ENCODE measurements at regions not wholly inside any gene's neighbourhood (a gene's known extent, or its start where the extent isn't known, plus 50 kb on each side); places are given as distances from the start of the nearest gene placed in this dataset.
"Not testable (repeated sequence)": the region's sequence is repeated elsewhere in the genome, so short reads cannot be mapped to it uniquely, and the experiment has no call there.

DNA sequence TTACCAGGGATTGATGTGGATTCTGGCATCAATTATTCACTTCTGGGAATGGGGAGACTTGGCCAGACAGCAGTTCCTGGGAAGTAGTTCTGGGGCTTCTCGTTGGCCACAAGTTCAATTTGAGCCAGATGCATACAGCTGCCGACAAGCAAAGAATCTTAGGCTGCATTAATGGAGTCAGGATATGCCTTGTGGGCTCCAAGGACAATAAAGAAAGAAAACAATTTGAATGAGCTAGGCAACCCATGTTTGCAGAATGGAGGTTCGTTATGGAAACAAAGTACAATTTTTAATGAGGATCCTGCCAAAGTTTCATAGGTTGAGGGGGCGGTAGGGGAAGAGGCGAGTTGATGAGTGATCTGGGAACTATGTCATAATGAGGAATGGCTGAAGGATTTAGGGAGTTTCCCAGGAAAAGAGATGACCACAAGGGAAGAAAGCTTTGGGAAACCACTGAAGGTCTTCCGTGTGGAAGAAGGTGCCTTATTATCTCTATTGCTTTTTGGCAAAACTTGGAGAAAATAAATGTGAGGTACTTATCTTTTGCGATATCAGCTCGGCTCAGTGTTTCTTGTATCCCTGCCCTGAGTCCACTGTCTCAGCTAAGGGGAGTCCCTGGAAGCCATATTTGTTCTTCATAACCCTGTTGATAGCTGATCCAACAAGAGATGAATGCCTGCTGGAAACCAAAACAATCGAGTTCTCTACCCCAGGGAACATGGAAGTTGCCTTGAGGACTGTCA lies 181.0 kb upstream of the ZNF217 start:
- no peak for DNase-seq (ENCODE audit: low spot score)
- TF ChIP-seq, protein P1, sequence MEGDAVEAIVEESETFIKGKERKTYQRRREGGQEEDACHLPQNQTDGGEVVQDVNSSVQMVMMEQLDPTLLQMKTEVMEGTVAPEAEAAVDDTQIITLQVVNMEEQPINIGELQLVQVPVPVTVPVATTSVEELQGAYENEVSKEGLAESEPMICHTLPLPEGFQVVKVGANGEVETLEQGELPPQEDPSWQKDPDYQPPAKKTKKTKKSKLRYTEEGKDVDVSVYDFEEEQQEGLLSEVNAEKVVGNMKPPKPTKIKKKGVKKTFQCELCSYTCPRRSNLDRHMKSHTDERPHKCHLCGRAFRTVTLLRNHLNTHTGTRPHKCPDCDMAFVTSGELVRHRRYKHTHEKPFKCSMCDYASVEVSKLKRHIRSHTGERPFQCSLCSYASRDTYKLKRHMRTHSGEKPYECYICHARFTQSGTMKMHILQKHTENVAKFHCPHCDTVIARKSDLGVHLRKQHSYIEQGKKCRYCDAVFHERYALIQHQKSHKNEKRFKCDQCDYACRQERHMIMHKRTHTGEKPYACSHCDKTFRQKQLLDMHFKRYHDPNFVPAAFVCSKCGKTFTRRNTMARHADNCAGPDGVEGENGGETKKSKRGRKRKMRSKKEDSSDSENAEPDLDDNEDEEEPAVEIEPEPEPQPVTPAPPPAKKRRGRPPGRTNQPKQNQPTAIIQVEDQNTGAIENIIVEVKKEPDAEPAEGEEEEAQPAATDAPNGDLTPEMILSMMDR (IDR thresholded peaks at IDR 0.05; ENCODE audit: borderline replicate concordance, control extremely low read depth, extremely low read depth, insufficient read depth, missing control alignments) = no peak
- in situ Hi-C loops (cut with MboI; ENCODE audit: low sequenced_read_pairs, unreplicated experiment) = no loop called here

DNA sequence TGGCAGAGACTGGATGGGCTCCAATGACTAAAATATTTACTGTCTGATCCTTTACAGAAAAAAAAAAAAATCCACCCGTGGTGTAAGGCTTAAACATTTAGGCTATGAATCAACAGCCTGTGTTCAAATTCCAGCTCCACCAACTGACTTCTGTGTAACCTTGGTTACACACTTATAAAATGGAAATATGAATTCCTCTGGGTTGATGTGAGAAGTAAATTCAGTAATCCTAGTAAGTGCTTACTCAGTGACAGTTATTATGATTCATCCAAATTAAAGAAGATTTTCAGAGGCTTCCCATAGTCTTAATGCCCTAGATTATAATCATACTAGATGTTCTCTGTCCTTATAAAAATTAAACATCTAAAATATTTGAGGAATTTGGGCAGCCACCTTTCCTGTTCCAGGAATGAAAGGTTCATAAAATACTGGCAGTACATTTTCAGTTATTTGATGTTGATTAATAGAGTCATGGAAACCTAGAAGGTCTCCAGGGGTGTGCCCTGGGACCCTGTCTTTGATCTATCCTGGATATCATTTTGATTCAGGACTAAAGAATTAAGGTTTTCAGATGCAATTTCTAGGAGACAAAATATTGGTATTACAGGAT lies 180.3 kb upstream of the ZNF217 start:
- TF ChIP-seq, protein P1 (IDR thresholded peaks at IDR 0.05; ENCODE audit: borderline replicate concordance, control extremely low read depth, extremely low read depth, insufficient read depth, missing control alignments) = no peak
- in situ Hi-C loops (cut with MboI; ENCODE audit: low sequenced_read_pairs, unreplicated experiment) = no loop called here
- DNase-seq (ENCODE audit: low spot score) = no peak

DNA sequence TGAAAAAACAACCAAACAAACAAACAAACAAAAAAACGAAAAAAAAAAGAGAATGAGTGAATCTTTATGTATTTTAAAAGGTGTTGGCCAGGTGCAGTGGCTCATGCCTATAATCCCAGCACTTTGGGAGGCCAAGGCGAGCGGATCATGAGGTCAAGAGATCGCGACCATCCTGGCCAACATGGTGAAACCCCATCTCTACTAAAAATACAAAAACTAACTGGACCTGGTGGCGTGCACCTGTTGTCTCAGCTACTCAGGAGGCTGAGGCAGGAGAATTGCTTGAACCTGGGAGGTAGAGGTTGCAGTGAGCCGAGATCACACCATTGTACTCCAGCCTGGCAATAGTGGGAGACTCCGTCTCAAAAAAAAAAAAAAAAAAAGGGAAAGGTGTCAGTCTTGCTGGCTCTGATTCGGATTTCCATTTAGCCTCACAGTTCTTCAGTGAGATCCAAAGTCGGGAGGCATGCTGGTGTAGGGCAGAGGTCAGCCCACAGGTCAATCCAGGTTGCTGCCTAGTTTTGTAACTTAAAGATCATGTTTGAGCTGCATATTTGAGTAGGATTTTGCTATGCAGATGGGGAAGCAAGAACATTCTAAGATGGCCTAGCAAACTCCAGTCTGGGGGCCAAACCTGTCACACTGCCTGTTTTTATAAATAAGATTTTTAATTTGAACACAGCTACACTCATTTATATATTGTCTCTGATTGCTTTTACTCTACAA lies 179.6 kb upstream of the ZNF217 start:
- DNase-seq (ENCODE audit: low spot score); in situ Hi-C loops (cut with MboI; ENCODE audit: low sequenced_read_pairs, unreplicated experiment): not testable (repeated sequence)

DNA sequence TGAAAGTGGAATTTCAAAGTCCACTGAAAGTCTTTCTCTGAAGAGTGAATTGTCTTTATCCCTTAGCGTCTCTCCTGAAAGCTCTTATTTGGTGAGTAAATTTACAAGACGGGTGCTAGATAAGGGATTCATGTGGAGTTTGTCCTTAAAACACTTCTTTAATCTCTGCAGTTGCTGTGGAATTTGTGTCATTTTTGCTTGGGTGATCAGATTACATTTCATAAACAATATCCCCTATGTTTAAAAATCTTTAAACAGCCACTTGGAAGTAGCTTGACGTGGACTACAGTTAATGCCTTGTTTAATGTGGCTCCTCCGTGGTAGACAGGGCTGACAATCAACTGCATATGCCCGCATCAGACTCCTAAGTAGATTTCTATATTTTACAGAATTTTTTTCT lies 175.4 kb upstream of the ZNF217 start:
- DNase-seq (ENCODE audit: low spot score) = no peak
- in situ Hi-C loops (cut with MboI; ENCODE audit: low sequenced_read_pairs, unreplicated experiment) = no loop called here
- TF ChIP-seq, protein P1 (IDR thresholded peaks at IDR 0.05; ENCODE audit: borderline replicate concordance, control extremely low read depth, extremely low read depth, insufficient read depth, missing control alignments) = no peak

DNA sequence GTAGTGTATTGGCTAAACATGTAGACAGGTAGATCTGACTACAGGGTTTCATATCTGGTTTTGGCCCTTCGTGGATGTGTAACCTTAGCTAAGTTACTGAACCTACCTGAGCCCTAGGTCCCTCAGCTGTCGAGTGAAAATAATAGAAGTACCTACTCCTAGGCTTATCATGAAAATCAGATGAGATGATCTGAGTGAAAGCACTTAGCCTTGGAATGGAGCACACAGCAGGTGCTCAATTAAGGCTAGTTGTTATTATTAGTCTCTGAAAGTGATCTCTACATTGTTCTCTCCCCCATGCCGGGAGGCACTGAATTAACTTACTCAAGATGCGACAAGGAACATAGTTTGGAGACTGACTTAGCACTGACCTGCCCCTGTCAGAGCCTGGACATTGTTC lies 174.7 kb upstream of the ZNF217 start:
- no peak for DNase-seq (ENCODE audit: low spot score)
- in situ Hi-C loops (cut with MboI; ENCODE audit: low sequenced_read_pairs, unreplicated experiment) = no loop called here
- TF ChIP-seq, protein P1 (IDR thresholded peaks at IDR 0.05; ENCODE audit: borderline replicate concordance, control extremely low read depth, extremely low read depth, insufficient read depth, missing control alignments) = no peak

DNA sequence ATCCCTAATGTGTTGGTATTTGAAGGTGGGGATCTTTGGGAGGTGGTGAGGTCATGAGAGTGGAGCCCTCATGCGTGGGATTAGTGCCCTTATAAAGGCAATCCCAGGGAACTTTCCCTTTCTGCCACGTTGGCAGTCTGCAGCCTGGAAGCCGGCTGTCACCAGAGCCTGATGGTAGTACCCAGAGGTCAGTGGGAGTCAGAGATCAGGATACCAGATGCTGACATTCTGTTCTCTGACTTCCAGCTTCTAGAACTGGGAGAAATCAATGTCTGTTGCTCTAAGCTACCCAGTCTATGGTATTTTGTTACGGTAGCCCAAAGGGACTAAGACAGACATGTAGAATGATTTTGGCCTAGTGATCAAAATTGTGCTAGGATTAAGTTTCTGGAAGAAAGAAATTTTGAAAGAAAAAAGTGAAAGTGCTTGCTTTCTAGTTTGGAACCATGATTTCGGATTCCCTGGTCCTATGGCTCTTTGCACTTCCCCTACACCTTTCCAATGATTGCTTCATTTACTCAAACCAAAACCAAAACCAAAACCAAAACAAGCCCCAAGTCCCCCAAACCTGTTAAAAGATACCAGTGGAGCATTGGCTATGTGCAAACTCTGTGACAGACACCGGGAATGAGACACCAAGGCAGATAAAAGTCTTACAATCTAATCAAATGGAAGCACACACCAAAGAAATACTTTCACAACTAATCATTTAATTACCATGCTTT lies 173.7 kb upstream of the ZNF217 start:
- peak; percentile 52 for DNase-seq (ENCODE audit: low spot score)
- TF ChIP-seq, protein P1 (IDR thresholded peaks at IDR 0.05; ENCODE audit: borderline replicate concordance, control extremely low read depth, extremely low read depth, insufficient read depth, missing control alignments) = no peak
- in situ Hi-C loops (cut with MboI; ENCODE audit: low sequenced_read_pairs, unreplicated experiment) = no loop called here
